ENCODE measurements at regions not wholly inside any gene's neighbourhood (a gene's known extent, or its start where the extent isn't known, plus 50 kb on each side); places are given as distances from the start of the nearest gene placed in this dataset.

GRCh38 chr5:104913841-104914281, 1351.3 kb upstream of the NUDT12 start:
- Histone ChIP-seq H3K36me3 (replicated peaks in 1 of 2; ENCODE audit: control insufficient read depth in 1 of 2, insufficient read depth in 2 of 2, low read length in 1 of 2) (no peaks in the 10 kb centered on the region), H3K9ac (no peak overlapping the region), H4K20me1 (ENCODE audit: insufficient read depth) (no peaks in the 10 kb centered on the region), H2AFZ (ENCODE audit: low read depth) (no peak overlapping the region), H3K9me2 (no peaks in the 10 kb centered on the region), H3K9me3 (no peaks in the 10 kb centered on the region), H3K4me2 (no peak overlapping the region), H3K27me3 (ENCODE audit: insufficient read depth) (no peaks in the 10 kb centered on the region), H3K4me1 (ENCODE audit: control insufficient read depth in 1 of 2, insufficient read depth in 2 of 2, low read depth in 1 of 2, low read length in 1 of 2) (no peaks in the 10 kb centered on the region; a peak in 2 of 4 replicates), H3F3A (replicated peaks; ENCODE audit: insufficient read depth) (no peaks in the 10 kb centered on the region), H3K79me2 (ENCODE audit: insufficient read depth) (no peaks in the 10 kb centered on the region), H3K4me3 (ENCODE audit: low read depth in 2 of 2, low read length in 1 of 2) (no peak overlapping the region), H3K27ac (ENCODE audit: low read depth in 2 of 2, low read length in 1 of 2) (peak overlapping the region in 1 of 2 experiments; percentile 87; a peak in 2 of 4 replicates)
- peak; percentile 45 for DNase-seq
- CTCF ChIA-PET, result no interaction called here
- POLR2A ChIA-PET, result no interaction called here
- TF ChIP-seq GATA2 (CRISPR knock-in tag; IDR thresholded peaks at IDR 0.05), result peak; percentile 74
- TF ChIP-seq FOSL2 (IDR thresholded peaks at IDR 0.05; ENCODE audit: borderline replicate concordance, low read depth), result no peak
- TF ChIP-seq FOXJ3 (CRISPR knock-in tag; IDR thresholded peaks at IDR 0.05), result peak; percentile 50; the same call in 1 of the 2 replicates
- peak in 1 of 2 experiments; percentile 77; a peak in 1 of 4 replicates for TF ChIP-seq EP300 (IDR thresholded peaks at IDR 0.05; ENCODE audit: borderline replicate concordance in 1 of 2, low read depth in 1 of 2, low read length in 1 of 2)
- peak; percentile 48; the same call in 1 of the 2 replicates for TF ChIP-seq RCOR1 (IDR thresholded peaks at IDR 0.05; ENCODE audit: low read length)
- peak; percentile 28 for TF ChIP-seq CHD2 (IDR thresholded peaks at IDR 0.05; ENCODE audit: low read length, partially characterized antibody)
- no peak for TF ChIP-seq REST (IDR thresholded peaks at IDR 0.05; ENCODE audit: low read depth, low read length)
- peak; percentile 6 for TF ChIP-seq RAD21 (IDR thresholded peaks at IDR 0.05; ENCODE audit: low read length)
- no peak for TF ChIP-seq TAF1 (IDR thresholded peaks at IDR 0.05; ENCODE audit: borderline replicate concordance, low read depth, low read length)
- 33% methylated on average over 3 of the region's 3 CpGs for WGBS (ENCODE audit: low lambda C conversion rate)

GRCh38 chr5:104909803-104910202, 1347.2 kb upstream of the NUDT12 start:
- Histone ChIP-seq H3K4me2 (no peak overlapping the region), H3K4me3 (ENCODE audit: low read depth in 2 of 2, low read length in 1 of 2) (no peak overlapping the region), H4K20me1 (ENCODE audit: insufficient read depth) (no peaks in the 10 kb centered on the region), H3F3A (replicated peaks; ENCODE audit: insufficient read depth) (no peaks in the 10 kb centered on the region), H3K9me3 (no peaks in the 10 kb centered on the region), H2AFZ (ENCODE audit: low read depth) (no peak overlapping the region), H3K36me3 (replicated peaks in 1 of 2; ENCODE audit: control insufficient read depth in 1 of 2, insufficient read depth in 2 of 2, low read length in 1 of 2) (no peaks in the 10 kb centered on the region), H3K27ac (ENCODE audit: low read depth in 2 of 2, low read length in 1 of 2) (no peak overlapping the region), H3K4me1 (ENCODE audit: control insufficient read depth in 1 of 2, insufficient read depth in 2 of 2, low read depth in 1 of 2, low read length in 1 of 2) (no peaks in the 10 kb centered on the region; a peak in 2 of 4 replicates), H3K9ac (no peak overlapping the region), H3K79me2 (ENCODE audit: insufficient read depth) (no peaks in the 10 kb centered on the region), H3K27me3 (ENCODE audit: insufficient read depth) (no peaks in the 10 kb centered on the region), H3K9me2 (no peaks in the 10 kb centered on the region)
- no peak for TF ChIP-seq TCF12 (IDR thresholded peaks at IDR 0.05)
- WGBS (ENCODE audit: low lambda C conversion rate), result 37% methylated on average over 2 of the region's 2 CpGs
- POLR2A ChIA-PET, result no interaction called here
- no peak for DNase-seq
- CTCF ChIA-PET, result no interaction called here
